ENCODE measurements at regions not wholly inside any gene's neighbourhood (a gene's known extent, or its start where the extent isn't known, plus 50 kb on each side); places are given as distances from the start of the nearest gene placed in this dataset.
"Not testable (repeated sequence)": the region's sequence is repeated elsewhere in the genome, so short reads cannot be mapped to it uniquely, and the experiment has no call there.

GRCh38 chr1:58966103-58966916 is 182.5 kb upstream of the JUN start:
- DNase-seq (ENCODE audit: low spot score), result no peak
- no peak for ATAC-seq

DNA sequence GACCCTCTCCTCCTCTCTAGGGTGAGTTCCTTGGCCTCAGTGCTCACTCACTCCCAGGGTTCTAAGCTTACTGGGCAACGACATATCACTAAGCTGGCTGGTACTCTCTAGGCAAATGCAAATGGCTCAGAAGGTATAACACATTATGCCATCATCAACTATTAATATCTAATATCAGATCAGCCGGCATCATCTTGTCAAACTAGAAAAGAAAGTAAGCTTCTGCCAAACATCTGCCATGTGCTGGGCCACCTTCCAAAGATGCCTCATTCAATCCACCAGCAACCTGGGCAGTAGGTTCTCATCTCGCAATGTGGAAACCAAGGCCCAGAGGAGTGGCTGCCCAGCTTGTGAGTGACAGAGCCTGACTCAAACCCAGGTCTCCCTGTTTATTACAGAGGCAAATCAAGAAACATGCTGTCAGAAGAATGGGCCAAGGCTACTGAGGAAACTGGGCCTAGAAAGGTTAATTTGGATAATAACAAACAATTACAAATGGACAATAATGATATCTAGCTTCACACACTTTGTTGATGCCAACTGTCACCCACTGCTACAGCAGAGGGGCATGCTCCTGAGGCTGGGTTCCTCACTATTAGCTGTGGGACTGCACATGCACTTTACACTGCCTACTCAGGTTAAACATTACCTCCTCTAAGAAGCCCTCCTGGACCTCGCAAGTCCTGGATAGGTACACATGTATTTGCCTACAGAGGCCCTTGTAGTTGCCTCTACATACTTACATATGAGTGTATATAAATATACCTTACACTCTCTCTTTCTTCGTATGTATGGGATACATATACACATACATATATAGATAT is 183.3 kb upstream of the JUN start:
- ATAC-seq (no peak), DNase-seq (ENCODE audit: low spot score) (no peak)

- ATAC-seq (peak; percentile 62), DNase-seq (ENCODE audit: low spot score) (peak; percentile 87)
Observed at GRCh38 chr1:58968360-58968952, 184.6 kb upstream of the JUN start.

DNA sequence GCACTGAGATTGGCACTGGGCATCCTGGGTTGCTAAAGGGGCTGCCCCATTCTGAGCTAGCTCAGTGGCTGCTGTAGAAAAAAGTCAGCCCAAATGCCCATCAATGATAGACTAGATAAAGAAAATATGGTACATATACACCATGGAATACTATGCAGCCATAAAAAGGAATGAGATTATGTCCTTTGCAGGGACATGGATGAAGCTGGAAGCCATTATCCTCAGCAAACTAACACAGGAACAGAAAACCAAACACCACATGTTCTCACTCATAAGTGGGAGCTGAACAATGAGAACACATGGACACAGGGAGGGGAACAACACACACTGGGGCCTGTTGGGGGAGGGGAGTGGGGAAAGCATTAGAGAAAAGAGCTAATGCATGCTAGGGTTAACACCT is 185.3 kb upstream of the JUN start:
- ATAC-seq, result peak; percentile 19
- DNase-seq (ENCODE audit: low spot score), result not testable (repeated sequence)

DNA sequence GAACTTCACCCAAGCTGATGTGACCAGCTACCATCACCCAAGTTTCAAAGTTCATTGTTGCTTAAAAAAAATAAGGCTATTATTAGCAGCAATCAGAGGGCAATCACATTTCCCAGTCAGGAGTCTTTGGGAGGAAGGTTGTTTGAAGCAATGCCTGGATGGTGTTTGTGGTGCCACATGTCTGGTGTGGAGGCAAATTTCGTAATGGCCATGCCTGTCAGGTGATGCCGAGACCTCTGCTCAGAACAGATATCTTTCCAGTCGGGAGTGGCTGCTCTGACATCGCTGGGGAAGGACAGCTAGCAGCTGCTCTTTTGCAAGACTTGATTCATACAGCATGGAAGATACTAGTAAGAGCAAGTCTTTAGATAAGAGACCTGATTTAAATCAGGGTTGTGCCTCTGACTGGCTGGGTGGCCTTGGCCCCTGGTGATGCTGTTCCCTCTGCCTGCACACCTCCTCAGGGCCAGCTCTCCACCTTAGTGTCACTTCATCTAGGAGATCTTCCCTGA is 187.8 kb upstream of the JUN start:
- ATAC-seq (peak; percentile 80), DNase-seq (ENCODE audit: low spot score) (peak; percentile 96)

GRCh38 chr1:58975888-58976287 is 192.0 kb upstream of the JUN start:
- no peak for DNase-seq (ENCODE audit: low spot score)
- no peak for ATAC-seq

GRCh38 chr1:58976294-58976693 is 192.4 kb upstream of the JUN start:
- no peak for ATAC-seq
- DNase-seq (ENCODE audit: low spot score), result no peak

DNA sequence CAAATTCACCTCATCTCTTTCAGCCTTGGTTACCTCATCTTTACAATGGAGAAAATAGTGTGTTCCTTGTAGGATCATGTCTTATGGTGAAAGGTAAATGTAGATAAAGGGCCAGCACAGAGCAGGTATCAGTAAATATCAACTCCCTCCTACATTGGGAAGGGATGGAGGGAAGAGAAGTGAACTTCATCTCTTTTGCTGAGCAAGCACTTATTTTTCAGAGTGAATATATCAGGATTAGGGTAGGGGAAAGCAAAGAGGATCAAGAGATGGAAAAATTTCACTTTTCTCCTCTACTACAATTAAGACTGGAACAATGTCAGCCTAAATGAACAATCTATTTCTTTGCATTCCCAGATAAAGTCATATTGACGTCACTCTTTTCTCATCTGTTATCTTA is 193.8 kb upstream of the JUN start:
- ATAC-seq, result no peak
- DNase-seq (ENCODE audit: low spot score), result no peak

DNA sequence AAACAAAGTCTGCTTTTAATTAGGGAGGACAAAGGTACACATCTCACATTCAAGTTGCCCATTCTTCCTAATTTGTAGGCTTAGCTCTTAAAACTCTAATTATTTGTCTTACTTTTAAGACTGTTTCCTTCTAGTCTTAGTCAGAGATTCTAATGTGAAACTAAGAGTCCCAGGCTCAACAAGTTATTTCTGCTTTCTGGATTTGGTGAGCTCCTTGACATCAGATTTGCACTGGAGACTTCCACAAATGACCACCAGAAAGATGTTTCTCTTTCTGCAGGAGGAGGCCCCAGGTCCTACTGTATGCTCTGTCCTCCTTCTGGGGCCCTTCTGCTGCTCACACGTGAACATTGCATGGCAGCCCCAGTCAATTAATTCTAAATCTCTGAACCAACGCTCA is 194.2 kb upstream of the JUN start:
- ATAC-seq (no peak), DNase-seq (ENCODE audit: low spot score) (no peak)

- no peak for DNase-seq (ENCODE audit: low spot score)
- no peak for ATAC-seq
Observed at GRCh38 chr1:58979086-58979485, 195.2 kb upstream of the JUN start.

- DNase-seq (ENCODE audit: low spot score) (no peak), ATAC-seq (no peak)
Observed at GRCh38 chr1:58979677-58980076, 195.8 kb upstream of the JUN start.

- DNase-seq (ENCODE audit: low spot score) (no peak), ATAC-seq (no peak)
Observed at GRCh38 chr1:58981392-58981791, 197.5 kb upstream of the JUN start.

GRCh38 chr1:58982259-58982998 is 198.6 kb upstream of the JUN start:
- peak; percentile 90 for DNase-seq (ENCODE audit: low spot score)
- peak; percentile 96 for ATAC-seq

DNA sequence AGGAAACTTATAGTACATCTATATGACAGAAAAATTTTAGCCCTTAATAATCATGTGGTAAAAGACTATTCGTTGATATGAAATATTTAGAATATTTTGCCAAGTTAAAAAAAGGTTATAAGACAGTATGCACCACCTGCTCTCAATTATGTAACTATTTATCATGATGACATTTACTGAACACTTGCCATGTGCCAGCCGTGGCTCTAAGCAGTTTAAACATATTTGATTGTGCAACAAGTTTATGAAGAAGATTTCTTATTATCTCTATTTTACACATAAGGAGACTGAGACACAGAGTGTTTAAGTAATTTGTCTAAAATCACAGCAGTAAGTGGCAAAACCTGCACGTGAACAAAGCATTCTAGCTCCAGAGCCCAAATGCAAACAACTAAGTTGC is 199.3 kb upstream of the JUN start:
- ATAC-seq (no peak), DNase-seq (ENCODE audit: low spot score) (no peak)

- DNase-seq (ENCODE audit: low spot score) (no peak), ATAC-seq (no peak)
Observed at GRCh38 chr1:58983633-58984245, 199.9 kb upstream of the JUN start.

GRCh38 chr1:58986996-58987767 is 203.3 kb upstream of the JUN start:
- ATAC-seq (no peak), DNase-seq (ENCODE audit: low spot score) (no peak)

DNA sequence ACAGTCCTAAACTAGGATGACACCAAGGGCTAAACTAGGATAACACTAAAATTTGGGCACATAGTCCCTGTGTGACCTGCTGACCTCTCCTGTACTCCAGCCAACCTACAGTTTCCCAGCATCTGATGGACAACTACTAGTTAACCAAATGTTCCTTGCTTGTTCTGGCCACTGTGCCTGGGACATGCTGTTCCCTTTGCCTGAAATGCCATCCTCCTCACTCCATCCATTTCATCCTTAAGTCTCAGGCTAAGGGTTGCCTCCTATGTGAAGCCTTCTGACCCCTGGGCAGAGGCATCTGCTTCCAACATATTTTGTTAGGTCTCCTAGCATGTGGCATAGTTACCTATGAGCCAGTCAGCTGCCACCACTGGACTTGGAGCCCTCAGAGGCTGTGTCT is 204.9 kb upstream of the JUN start:
- ATAC-seq (no peak), DNase-seq (ENCODE audit: low spot score) (no peak)

- ATAC-seq, result no peak
- no peak for DNase-seq (ENCODE audit: low spot score)
Observed at GRCh38 chr1:58989845-58990244, 206.0 kb upstream of the JUN start.

DNA sequence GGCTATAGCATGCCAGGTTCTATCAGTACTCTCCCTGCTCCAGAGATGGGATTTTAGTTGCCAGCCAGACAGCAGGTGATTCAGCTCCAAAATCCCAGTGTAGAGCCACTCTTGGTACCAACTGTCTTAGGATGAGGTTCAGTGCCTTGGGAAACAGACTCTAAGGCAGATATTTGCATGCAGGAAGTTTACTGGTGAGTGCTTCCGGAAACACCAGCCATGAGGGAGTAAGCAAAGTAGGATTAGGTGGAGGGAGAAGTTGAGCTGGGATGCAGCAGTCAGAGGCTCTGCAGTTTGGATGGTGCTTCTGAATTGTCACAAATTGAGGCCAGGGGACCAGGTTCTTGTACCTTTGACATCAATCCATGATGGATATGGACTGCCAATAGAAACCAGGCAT is 207.5 kb upstream of the JUN start:
- DNase-seq (ENCODE audit: low spot score), result no peak
- ATAC-seq, result no peak

DNA sequence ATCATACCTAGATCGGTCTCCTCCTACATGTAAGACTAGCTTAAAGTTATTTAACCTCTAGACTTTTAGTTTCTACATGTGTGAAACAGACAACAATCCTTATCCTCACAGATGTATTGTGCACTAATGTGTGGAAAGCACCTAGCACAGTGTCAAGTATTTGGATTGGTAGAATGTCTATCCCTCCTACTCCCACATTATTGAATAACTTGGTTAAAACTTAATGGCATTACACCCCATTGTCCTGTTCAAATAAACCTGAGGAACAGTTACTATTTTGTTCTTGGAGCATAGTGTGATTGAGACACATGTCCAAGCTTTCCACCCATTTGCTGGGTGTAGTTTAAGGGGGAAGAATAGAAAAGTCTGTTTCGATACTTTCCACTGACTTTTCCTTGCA is 208.8 kb upstream of the JUN start:
- ATAC-seq (no peak), DNase-seq (ENCODE audit: low spot score) (no peak)

Measured in left lobe of liver (tissue), 2 donors.